ENCODE measurements at regions not wholly inside any gene's neighbourhood (a gene's known extent, or its start where the extent isn't known, plus 50 kb on each side); places are given as distances from the start of the nearest gene placed in this dataset.

DNA sequence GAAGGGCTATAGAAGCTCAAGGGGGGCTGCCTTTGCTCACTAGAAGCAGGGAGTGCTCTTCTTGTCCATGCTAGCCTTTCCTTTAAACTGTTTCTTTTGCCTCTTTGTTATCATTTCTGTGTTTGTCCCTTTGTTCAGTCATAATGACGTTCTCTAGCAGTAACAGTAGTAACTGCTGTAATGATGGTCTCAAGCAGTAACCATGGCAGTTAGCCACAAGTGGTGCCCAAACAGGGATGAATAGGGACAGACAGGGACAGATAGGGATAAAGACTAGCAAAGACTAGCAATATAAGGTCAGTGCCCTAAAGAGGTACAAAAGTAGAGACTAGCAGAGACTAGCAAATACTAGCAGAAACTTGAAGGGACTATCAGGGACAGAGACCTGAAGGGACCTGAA, 869.0 kb upstream of the PRR20A start:
- no peak for TF ChIP-seq EZH2phosphoT487 (IDR thresholded peaks at IDR 0.05; ENCODE audit: borderline replicate concordance, low read depth, low read length)
- TF ChIP-seq, protein P1, sequence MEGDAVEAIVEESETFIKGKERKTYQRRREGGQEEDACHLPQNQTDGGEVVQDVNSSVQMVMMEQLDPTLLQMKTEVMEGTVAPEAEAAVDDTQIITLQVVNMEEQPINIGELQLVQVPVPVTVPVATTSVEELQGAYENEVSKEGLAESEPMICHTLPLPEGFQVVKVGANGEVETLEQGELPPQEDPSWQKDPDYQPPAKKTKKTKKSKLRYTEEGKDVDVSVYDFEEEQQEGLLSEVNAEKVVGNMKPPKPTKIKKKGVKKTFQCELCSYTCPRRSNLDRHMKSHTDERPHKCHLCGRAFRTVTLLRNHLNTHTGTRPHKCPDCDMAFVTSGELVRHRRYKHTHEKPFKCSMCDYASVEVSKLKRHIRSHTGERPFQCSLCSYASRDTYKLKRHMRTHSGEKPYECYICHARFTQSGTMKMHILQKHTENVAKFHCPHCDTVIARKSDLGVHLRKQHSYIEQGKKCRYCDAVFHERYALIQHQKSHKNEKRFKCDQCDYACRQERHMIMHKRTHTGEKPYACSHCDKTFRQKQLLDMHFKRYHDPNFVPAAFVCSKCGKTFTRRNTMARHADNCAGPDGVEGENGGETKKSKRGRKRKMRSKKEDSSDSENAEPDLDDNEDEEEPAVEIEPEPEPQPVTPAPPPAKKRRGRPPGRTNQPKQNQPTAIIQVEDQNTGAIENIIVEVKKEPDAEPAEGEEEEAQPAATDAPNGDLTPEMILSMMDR (conservative IDR thresholded peaks at IDR 0.05; ENCODE audit: low read length) = no peak
